Chondrocyte (in vitro differentiated cells): ENCODE measurements at regions not wholly inside any gene's neighbourhood (a gene's known extent, or its start where the extent isn't known, plus 50 kb on each side); places are given as distances from the start of the nearest gene placed in this dataset.

Experiments
- DNase-seq: peaks from one replicate; pipeline ENCODE4 v3.0.0; 2021; ENCODE audit warnings: mixed read lengths, low spot score
- H3K27ac Mint-ChIP-seq: one replicate; pipeline ENCODE4 v1.8.0; 2021; ENCODE audit warnings: mild to moderate bottlenecking, moderate library complexity, mixed read lengths; ENCODE audit not compliant: unreplicated experiment
- H3K27me3 Mint-ChIP-seq: 2 replicates; pipeline ENCODE4 v1.8.0; 2021; ENCODE audit warnings: low read depth, mixed read lengths
- H3K36me3 Mint-ChIP-seq: 2 replicates; pipeline ENCODE4 v1.8.0; 2021; ENCODE audit warnings: low read depth, mixed read lengths
- H3K4me1 Mint-ChIP-seq: 2 replicates; pipeline ENCODE4 v1.8.0; 2021; ENCODE audit warnings: low read depth, mild to moderate bottlenecking, mixed read lengths
- H3K4me3 Mint-ChIP-seq: one replicate; pipeline ENCODE4 v1.8.0; 2021; ENCODE audit warnings: mild to moderate bottlenecking, moderate library complexity, mixed read lengths; ENCODE audit not compliant: unreplicated experiment
- H3K9me3 Mint-ChIP-seq: 2 replicates; pipeline ENCODE4 v1.8.0; 2021; ENCODE audit warnings: low read depth, mixed read lengths
- CTCF ChIP-seq: fragments of 200-600 bp; sonication (generic); IDR thresholded peaks from 2 replicates; pipeline ENCODE4 v1.5.0; 2021; ENCODE audit warnings: antibody characterized with exemption, mild to moderate bottlenecking, moderate library complexity

- TF ChIP-seq CTCF, result no peak
- Mint-ChIP-seq H3K27ac (no peak overlapping the region), H3K4me3 (no peak overlapping the region), H3K9me3 (no peaks in the 10 kb centered on the region), H3K36me3 (peaks cover 1% of the 10 kb centered on the region), H3K27me3 (peaks cover 38% of the 10 kb centered on the region), H3K4me1 (no peaks in the 10 kb centered on the region)
- no peak for DNase-seq
Observed at GRCh38 chr15:70453238-70453637, 310.1 kb downstream of the UACA start.

GRCh38 chr15:70451821-70452653 is 311.3 kb downstream of the UACA start:
- peaks cover 1% of the 10 kb centered on the region for H3K36me3 Mint-ChIP-seq

GRCh38 chr15:70450142-70450443 is 313.3 kb downstream of the UACA start:
- H3K36me3 Mint-ChIP-seq, result peaks cover 3% of the 10 kb centered on the region
- H3K27ac Mint-ChIP-seq, result no peak overlapping the region
- no peaks in the 10 kb centered on the region for H3K4me1 Mint-ChIP-seq
- TF ChIP-seq CTCF, result no peak
- DNase-seq, result no peak
- peaks cover 49% of the 10 kb centered on the region for H3K27me3 Mint-ChIP-seq
- H3K9me3 Mint-ChIP-seq, result no peaks in the 10 kb centered on the region
- H3K4me3 Mint-ChIP-seq, result no peak overlapping the region

More at GRCh38 chr15:70451821-70452653, 311.3 kb downstream of the UACA start:
- Mint-ChIP-seq H3K27ac (no peak overlapping the region), H3K4me1 (no peaks in the 10 kb centered on the region), H3K27me3 (peaks cover 44% of the 10 kb centered on the region), H3K9me3 (no peaks in the 10 kb centered on the region), H3K4me3 (no peak overlapping the region)
- no peak for DNase-seq
- TF ChIP-seq CTCF, result no peak

GRCh38 chr15:70449311-70450141 is 313.8 kb downstream of the UACA start:
- Mint-ChIP-seq H3K27me3 (peaks cover 53% of the 10 kb centered on the region), H3K36me3 (peaks cover 3% of the 10 kb centered on the region)

More at GRCh38 chr15:70449311-70450141, 313.8 kb downstream of the UACA start:
- no peak for DNase-seq
- Mint-ChIP-seq H3K4me1 (no peaks in the 10 kb centered on the region), H3K9me3 (no peaks in the 10 kb centered on the region), H3K4me3 (no peak overlapping the region), H3K27ac (no peak overlapping the region)
- TF ChIP-seq CTCF, result no peak
